Cardiac muscle cell (in vitro differentiated cells and primary cell): ENCODE measurements at regions not wholly inside any gene's neighbourhood (a gene's known extent, or its start where the extent isn't known, plus 50 kb on each side); places are given as distances from the start of the nearest gene placed in this dataset.

Experiments used
- DNase-seq, 2 donors: peaks; one replicate each; pipeline versions ENCODE4 v3.0.0 to v3.0.0-alpha.2; 2010 to 2017; ENCODE audit warnings: low read depth in 1 of 2, low spot score in 1 of 2
- H3K27ac ChIP-seq: fragments of 200-600 bp; sonication (generic); 2 replicates; pipeline ENCODE4 v1.5.1; 2016
- H3K27me3 ChIP-seq: fragments of 200-600 bp; sonication (generic); 2 replicates; pipeline ENCODE4 v1.6.0; 2016; ENCODE audit warnings: control low read depth
- H3K36me3 ChIP-seq: fragments of 200-600 bp; sonication (generic); 2 replicates; pipeline ENCODE4 v1.5.1; 2016; ENCODE audit warnings: control low read depth
- H3K4me1 ChIP-seq: fragments of 200-600 bp; sonication (generic); 2 replicates; pipeline ENCODE4 v1.8.1; 2017; ENCODE audit warnings: low read depth, mild to moderate bottlenecking, mixed run types
- H3K4me3 ChIP-seq: fragments of 200-600 bp; sonication (generic); 2 replicates; pipeline ENCODE4 v1.5.1; 2016; ENCODE audit warnings: mild to moderate bottlenecking
- H3K9me3 ChIP-seq: fragments of 200-600 bp; sonication (generic); 2 replicates; pipeline ENCODE4 v1.5.1; 2017; ENCODE audit warnings: low read depth, mild to moderate bottlenecking, control low read depth
- TF ChIP-seq, protein P1 (sequence below): IDR thresholded peaks from 2 replicates; pipeline ENCODE4 v1.5.1; 2012; ENCODE audit warnings: low read depth, mild to moderate bottlenecking, low read length

DNA sequence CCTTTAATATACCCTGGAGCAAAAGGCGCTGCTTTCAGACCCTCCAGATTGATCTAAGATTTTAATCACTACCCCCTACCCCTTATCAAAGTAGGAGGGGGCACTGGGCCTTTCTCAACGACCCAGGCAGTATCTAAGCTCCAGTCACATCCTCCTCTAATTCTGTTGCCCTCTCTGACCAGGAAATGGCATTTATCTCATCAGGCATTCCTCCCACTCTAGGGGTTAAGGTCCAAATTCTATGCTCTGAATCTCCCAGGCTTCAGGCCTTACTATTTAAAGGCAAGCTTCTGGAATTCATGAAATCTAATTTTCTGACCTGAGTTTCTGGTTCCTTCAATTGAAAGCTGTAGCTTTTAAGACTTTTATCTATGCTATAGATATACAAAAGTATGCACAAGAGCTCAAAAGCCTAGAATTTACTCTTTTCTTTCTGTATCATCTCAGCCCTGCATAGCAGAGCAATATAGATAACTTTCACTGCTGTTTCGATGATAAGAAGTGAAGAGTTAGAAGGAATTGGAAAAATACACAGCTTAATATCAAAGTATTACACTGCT, 622.9 kb downstream of the RPS29 start:
- Histone ChIP-seq H3K36me3 (no peaks in the 10 kb centered on the region), H3K4me3 (no peak overlapping the region), H3K27ac (no peak overlapping the region), H3K27me3 (no peaks in the 10 kb centered on the region), H3K9me3 (no peaks in the 10 kb centered on the region), H3K4me1 (peaks cover 5% of the 10 kb centered on the region)
- DNase-seq = no peak
- TF ChIP-seq, protein P1, sequence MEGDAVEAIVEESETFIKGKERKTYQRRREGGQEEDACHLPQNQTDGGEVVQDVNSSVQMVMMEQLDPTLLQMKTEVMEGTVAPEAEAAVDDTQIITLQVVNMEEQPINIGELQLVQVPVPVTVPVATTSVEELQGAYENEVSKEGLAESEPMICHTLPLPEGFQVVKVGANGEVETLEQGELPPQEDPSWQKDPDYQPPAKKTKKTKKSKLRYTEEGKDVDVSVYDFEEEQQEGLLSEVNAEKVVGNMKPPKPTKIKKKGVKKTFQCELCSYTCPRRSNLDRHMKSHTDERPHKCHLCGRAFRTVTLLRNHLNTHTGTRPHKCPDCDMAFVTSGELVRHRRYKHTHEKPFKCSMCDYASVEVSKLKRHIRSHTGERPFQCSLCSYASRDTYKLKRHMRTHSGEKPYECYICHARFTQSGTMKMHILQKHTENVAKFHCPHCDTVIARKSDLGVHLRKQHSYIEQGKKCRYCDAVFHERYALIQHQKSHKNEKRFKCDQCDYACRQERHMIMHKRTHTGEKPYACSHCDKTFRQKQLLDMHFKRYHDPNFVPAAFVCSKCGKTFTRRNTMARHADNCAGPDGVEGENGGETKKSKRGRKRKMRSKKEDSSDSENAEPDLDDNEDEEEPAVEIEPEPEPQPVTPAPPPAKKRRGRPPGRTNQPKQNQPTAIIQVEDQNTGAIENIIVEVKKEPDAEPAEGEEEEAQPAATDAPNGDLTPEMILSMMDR = no peak

DNA sequence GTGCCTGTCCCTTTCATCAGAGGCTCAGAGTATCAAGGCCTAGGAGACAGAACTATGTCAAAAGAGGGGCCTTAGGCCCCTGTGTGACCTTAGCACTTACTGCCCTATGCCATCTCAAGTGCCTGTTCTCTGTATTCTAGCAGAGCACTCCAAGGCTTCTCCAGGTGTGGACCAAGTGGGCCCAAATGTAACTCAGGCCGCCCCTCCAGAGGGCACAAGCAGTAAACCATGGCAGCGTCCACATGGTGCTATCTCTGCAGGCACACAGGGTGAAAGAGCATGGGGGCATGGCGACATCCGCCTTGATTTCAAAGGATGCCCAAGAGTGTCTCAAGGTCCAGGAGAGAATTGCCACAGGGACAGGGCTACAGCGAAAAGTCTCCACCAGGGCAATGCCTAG, 628.7 kb downstream of the RPS29 start:
- no peaks in the 10 kb centered on the region for H3K9me3 ChIP-seq
- no peak overlapping the region for H3K4me3 ChIP-seq
- no peaks in the 10 kb centered on the region for H3K4me1 ChIP-seq
- no peak overlapping the region for H3K27ac ChIP-seq
- TF ChIP-seq, protein P1 = no peak
- H3K36me3 ChIP-seq = no peaks in the 10 kb centered on the region
- no peak for DNase-seq
- no peaks in the 10 kb centered on the region for H3K27me3 ChIP-seq

DNA sequence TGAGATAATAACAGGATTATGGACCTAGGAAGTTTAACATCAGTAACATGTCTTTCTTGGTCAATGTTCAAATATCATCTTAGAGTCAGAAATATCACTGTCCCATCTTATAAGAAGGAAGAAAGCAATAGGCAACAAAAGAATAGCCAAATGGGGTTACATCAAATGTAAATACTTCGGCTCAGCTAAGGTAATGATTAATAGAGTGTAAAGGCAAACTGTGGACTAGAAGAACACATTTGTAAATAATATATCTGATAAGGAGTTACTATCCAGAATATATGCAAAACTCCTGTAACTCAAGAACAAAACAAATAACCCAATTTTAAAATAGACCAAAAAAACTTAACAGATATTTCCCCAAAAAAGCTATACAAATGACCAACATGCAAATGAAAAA, 630.3 kb downstream of the RPS29 start:
- Histone ChIP-seq H3K27ac (no peak overlapping the region), H3K4me1 (no peaks in the 10 kb centered on the region), H3K9me3 (no peaks in the 10 kb centered on the region), H3K27me3 (no peaks in the 10 kb centered on the region), H3K4me3 (no peak overlapping the region), H3K36me3 (no peaks in the 10 kb centered on the region)
- TF ChIP-seq, protein P1 = no peak
- DNase-seq = no peak

DNA sequence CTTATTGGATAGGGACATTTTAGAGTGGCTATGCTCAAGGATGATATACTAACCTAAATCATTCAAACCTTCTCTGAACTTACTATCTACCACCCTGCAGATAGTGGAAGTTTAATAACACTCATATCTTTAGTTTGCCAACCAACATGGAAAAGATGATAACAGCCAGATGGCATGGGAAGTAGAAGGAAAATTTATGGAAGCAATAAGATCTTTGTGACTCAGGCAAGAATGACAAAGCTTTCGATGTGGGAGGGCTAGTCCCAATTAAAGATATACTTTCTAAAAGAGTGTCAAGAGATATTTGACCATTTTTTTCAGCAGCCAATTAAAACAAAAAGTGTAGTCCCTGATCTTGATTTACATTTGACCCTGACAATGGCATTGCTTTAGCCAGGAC, 631.7 kb downstream of the RPS29 start:
- H3K4me1 ChIP-seq = no peaks in the 10 kb centered on the region
- DNase-seq = no peak
- TF ChIP-seq, protein P1 = no peak
- no peak overlapping the region for H3K4me3 ChIP-seq
- H3K27me3 ChIP-seq = no peaks in the 10 kb centered on the region
- no peaks in the 10 kb centered on the region for H3K36me3 ChIP-seq
- H3K27ac ChIP-seq = no peak overlapping the region
- no peaks in the 10 kb centered on the region for H3K9me3 ChIP-seq

DNA sequence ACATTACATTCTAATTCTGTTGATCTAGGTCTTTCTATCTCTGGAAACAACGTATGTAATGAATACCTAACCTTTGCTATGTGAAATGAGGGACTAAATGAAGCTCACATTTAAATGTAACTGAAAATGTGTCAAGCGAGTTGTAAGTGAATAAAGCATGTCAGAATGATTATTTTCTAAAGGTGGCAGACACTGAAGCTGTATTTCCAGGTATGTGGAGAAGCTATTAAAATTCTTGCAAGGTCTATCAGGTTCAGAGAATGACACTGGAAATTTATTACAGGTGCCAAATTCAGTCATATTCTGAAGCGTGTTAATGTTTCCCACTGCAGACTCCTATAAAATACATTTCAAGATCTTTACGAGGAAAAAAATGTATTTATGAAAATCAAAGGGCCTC, 641.4 kb downstream of the RPS29 start:
- H3K4me3 ChIP-seq = no peak overlapping the region
- H3K36me3 ChIP-seq = no peaks in the 10 kb centered on the region
- no peak for DNase-seq
- TF ChIP-seq, protein P1 = no peak
- no peaks in the 10 kb centered on the region for H3K4me1 ChIP-seq
- H3K9me3 ChIP-seq = no peaks in the 10 kb centered on the region
- no peaks in the 10 kb centered on the region for H3K27me3 ChIP-seq
- no peak overlapping the region for H3K27ac ChIP-seq

DNA sequence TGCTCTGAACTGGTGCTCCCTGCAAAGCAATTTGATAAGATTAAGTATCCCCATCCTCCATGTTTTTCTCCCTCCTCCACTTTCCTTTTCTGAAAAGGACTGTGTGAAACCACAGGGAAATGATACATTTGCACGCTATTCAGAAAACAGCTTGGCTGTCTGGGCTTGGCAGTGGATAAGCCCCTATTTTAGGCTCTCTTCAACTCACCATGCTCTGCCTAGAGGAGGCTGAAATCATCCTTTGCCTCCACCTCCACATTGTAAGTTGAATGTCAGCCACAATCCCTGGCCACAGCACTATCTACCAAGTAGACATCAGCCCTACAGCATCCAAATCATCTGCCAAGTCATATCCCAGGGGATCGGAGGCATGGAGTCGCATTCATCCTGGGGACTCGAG, 642.3 kb downstream of the RPS29 start:
- TF ChIP-seq, protein P1 = no peak
- DNase-seq = no peak
- no peak overlapping the region for H3K27ac ChIP-seq
- H3K4me1 ChIP-seq = no peaks in the 10 kb centered on the region
- H3K9me3 ChIP-seq = no peaks in the 10 kb centered on the region
- H3K4me3 ChIP-seq = no peak overlapping the region
- H3K36me3 ChIP-seq = no peaks in the 10 kb centered on the region
- H3K27me3 ChIP-seq = no peaks in the 10 kb centered on the region
